ENCODE measurements at regions not wholly inside any gene's neighbourhood (a gene's known extent, or its start where the extent isn't known, plus 50 kb on each side); places are given as distances from the start of the nearest gene placed in this dataset.
"Not testable (repeated sequence)": the region's sequence is repeated elsewhere in the genome, so short reads cannot be mapped to it uniquely, and the experiment has no call there.

GRCh38 chr3:164351131-164351530 lies 727.2 kb downstream of the SI start:
- ChIA-PET CTCF (no interaction called here), RAD21 (ENCODE audit: low non-redundant PET in 1 of 2, low total read pairs in 2 of 2, uncharacterized antibody in 2 of 2, unreplicated experiment in 2 of 2) (no interaction called here), POLR2A (no interaction called here)
- DNase-seq (ENCODE audit: low read depth, low spot score) = no peak
- no peaks in the 10 kb centered on the region; a peak in 1 of 4 replicates for H3K4me1 ChIP-seq (ENCODE audit: control insufficient read depth in 1 of 2, insufficient read depth in 2 of 2, low read length in 2 of 2)
- H3K27me3 ChIP-seq (ENCODE audit: insufficient read depth, low read length) = no peaks in the 10 kb centered on the region
- no peaks in the 10 kb centered on the region for H4K20me1 ChIP-seq (ENCODE audit: insufficient read depth)
- TF ChIP-seq CTCF (IDR thresholded peaks at IDR 0.05 in 2 of 3, conservative IDR thresholded peaks at IDR 0.05 in 1 of 3; ENCODE audit: borderline replicate concordance in 1 of 3, insufficient read depth in 1 of 3, low read depth in 2 of 3, low read length in 2 of 3) (no peak), SP1 (IDR thresholded peaks at IDR 0.05; ENCODE audit: low read depth) (no peak), TCF7L2 (IDR thresholded peaks at IDR 0.05; ENCODE audit: borderline replicate concordance, extremely low read depth, insufficient read depth, insufficient read length) (no peak), ZBTB33 (IDR thresholded peaks at IDR 0.05; ENCODE audit: extremely low read depth, insufficient replicate concordance, low read length) (no peak), EZH2phosphoT487 (IDR thresholded peaks at IDR 0.05; ENCODE audit: borderline replicate concordance) (no peak), POLR2A (IDR thresholded peaks at IDR 0.05; ENCODE audit: borderline replicate concordance, extremely low read depth, insufficient read depth, insufficient read length) (no peak)
- intact Hi-C loops (cut with micrococcal nuclease) = no loop called here
- H3K79me2 ChIP-seq (ENCODE audit: insufficient read depth, low read length) = no peaks in the 10 kb centered on the region
- no peaks in the 10 kb centered on the region for H3K9me2 ChIP-seq (ENCODE audit: insufficient read depth)
- no peak overlapping the region for H3K4me3 ChIP-seq (replicated peaks in 1 of 2; ENCODE audit: low read depth in 1 of 2, low read length in 2 of 2)
- no peak overlapping the region for H3K4me2 ChIP-seq (ENCODE audit: low read length)
- no peak overlapping the region for H3K27ac ChIP-seq (ENCODE audit: low read depth, low read length)
- ATAC-seq = peak; percentile 34; the same call in 1 of the 2 replicates
- BruUV-seq (replicated peaks) = no TSS peak
- no peaks in the 10 kb centered on the region for H3K36me3 ChIP-seq (ENCODE audit: control insufficient read depth in 1 of 2, insufficient read depth in 2 of 2, low read length in 2 of 2)
- H3K9ac ChIP-seq (ENCODE audit: low read length) = no peak overlapping the region
- no peak overlapping the region for H2AFZ ChIP-seq (ENCODE audit: low read depth, low read length, poor library complexity, severe bottlenecking)
- no peaks in the 10 kb centered on the region for H3K9me3 ChIP-seq (ENCODE audit: control insufficient read depth in 1 of 2, insufficient read depth in 1 of 2, low read depth in 1 of 2, low read length in 2 of 2)

- H3K27me3 ChIP-seq (ENCODE audit: insufficient read depth, low read length); CTCF ChIA-PET; BruUV-seq (replicated peaks); H3K4me1 ChIP-seq (ENCODE audit: control insufficient read depth in 1 of 2, insufficient read depth in 2 of 2, low read length in 2 of 2); H3K27ac ChIP-seq (ENCODE audit: low read depth, low read length); H3K9me2 ChIP-seq (ENCODE audit: insufficient read depth); POLR2A ChIA-PET; H3K9ac ChIP-seq (ENCODE audit: low read length); ATAC-seq; H4K20me1 ChIP-seq (ENCODE audit: insufficient read depth); H3K4me3 ChIP-seq (replicated peaks in 1 of 2; ENCODE audit: low read depth in 1 of 2, low read length in 2 of 2); DNase-seq (ENCODE audit: low read depth, low spot score); intact Hi-C loops (cut with micrococcal nuclease); H3K79me2 ChIP-seq (ENCODE audit: insufficient read depth, low read length); H2AFZ ChIP-seq (ENCODE audit: low read depth, low read length, poor library complexity, severe bottlenecking); H3K9me3 ChIP-seq (ENCODE audit: control insufficient read depth in 1 of 2, insufficient read depth in 1 of 2, low read depth in 1 of 2, low read length in 2 of 2); H3K36me3 ChIP-seq (ENCODE audit: control insufficient read depth in 1 of 2, insufficient read depth in 2 of 2, low read length in 2 of 2); RAD21 ChIA-PET (ENCODE audit: low non-redundant PET in 1 of 2, low total read pairs in 2 of 2, uncharacterized antibody in 2 of 2, unreplicated experiment in 2 of 2); H3K4me2 ChIP-seq (ENCODE audit: low read length): not testable (repeated sequence)
These were observed 736.1 kb downstream of the SI start for GRCh38 chr3:164342206-164342605.

Measured in HCT116 (cell line).